ENCODE measurements at regions not wholly inside any gene's neighbourhood (a gene's known extent, or its start where the extent isn't known, plus 50 kb on each side); places are given as distances from the start of the nearest gene placed in this dataset.

GRCh38 chr3:34531156-34531555, 732.7 kb downstream of the PDCD6IP start:
- no peaks in the 10 kb centered on the region for H3K4me1 Mint-ChIP-seq
- Histone ChIP-seq H2AFZ (ENCODE audit: insufficient read depth, low read depth, low read length, poor library complexity, severe bottlenecking) (no peak overlapping the region), H4K20me1 (ENCODE audit: control insufficient read depth, insufficient read depth, low read length, poor library complexity, severe bottlenecking) (no peaks in the 10 kb centered on the region), H3K27ac (ENCODE audit: low read length in 2 of 2) (no peak overlapping the region), H3K4me2 (replicated peaks; ENCODE audit: low read depth, low read length, poor library complexity, severe bottlenecking) (no peak overlapping the region), H3K9me3 (ENCODE audit: control extremely low read depth in 1 of 3, control insufficient read depth in 2 of 3, insufficient read depth in 1 of 3, low read length in 2 of 3) (no peaks in the 10 kb centered on the region), H3K4me3 (ENCODE audit: control extremely low read depth in 1 of 5, extremely low read depth in 1 of 5, insufficient read depth in 1 of 5, low read depth in 2 of 5, low read length in 4 of 5) (no peak overlapping the region), H3K9ac (ENCODE audit: low read length) (no peak overlapping the region), H3K27me3 (replicated peaks in 1 of 4; ENCODE audit: control extremely low read depth in 1 of 4, control insufficient read depth in 3 of 4, insufficient read depth in 4 of 4, low read length in 3 of 4) (no peaks in the 10 kb centered on the region), H3K79me2 (ENCODE audit: control insufficient read depth, insufficient read depth, low read length) (no peaks in the 10 kb centered on the region), H3K36me3 (replicated peaks in 1 of 2; ENCODE audit: control extremely low read depth in 1 of 2, control insufficient read depth in 1 of 2, extremely low read depth in 1 of 2, insufficient read depth in 2 of 2, low read length in 1 of 2) (no peaks in the 10 kb centered on the region), H3K4me1 (ENCODE audit: control insufficient read depth in 2 of 2, insufficient read depth in 2 of 2, low read length in 2 of 2) (no peaks in the 10 kb centered on the region)
- 85% methylated on average over 2 of the region's 5 CpGs for WGBS (ENCODE audit: insufficient coverage)
- no peak overlapping the region for H3K27ac Mint-ChIP-seq
- intact Hi-C loops (cut with micrococcal nuclease), result no loop called here
- no peak for DNase-seq
- H3K9me3 Mint-ChIP-seq (ENCODE audit: insufficient read depth), result no peaks in the 10 kb centered on the region
- ChIA-PET POLR2A (no interaction called here), CTCF (no interaction called here)
- no peak for TF ChIP-seq EZH2 (IDR thresholded peaks at IDR 0.05; ENCODE audit: borderline replicate concordance, insufficient read depth, low read depth, low read length, poor library complexity, severe bottlenecking)
- no peak for TF ChIP-seq CTCF (IDR thresholded peaks at IDR 0.05)
- no peak overlapping the region for H3K4me3 Mint-ChIP-seq
- no peaks in the 10 kb centered on the region for H3K27me3 Mint-ChIP-seq
- ATAC-seq (ENCODE audit: low read depth), result no peak

DNA sequence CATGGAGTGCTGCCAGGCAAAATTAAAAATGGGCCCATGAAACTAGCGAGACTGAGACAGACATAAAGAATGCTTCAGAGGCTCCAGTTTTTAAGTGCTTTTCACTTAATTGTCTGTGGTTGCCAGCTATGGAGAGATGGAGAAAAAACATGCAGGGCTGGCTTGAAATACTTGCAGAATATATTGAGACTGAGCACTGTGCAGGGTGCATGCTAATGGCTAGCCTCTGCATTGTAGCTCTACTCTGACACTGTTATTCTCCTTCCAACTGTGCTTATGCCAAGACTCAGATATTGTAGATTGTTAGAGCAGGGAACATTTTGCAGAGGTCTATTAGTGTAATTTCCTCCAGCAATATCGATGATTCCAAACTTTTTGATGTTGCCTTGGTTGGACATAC, 735.0 kb downstream of the PDCD6IP start:
- TF ChIP-seq CTCF (IDR thresholded peaks at IDR 0.05) (no peak), EZH2 (IDR thresholded peaks at IDR 0.05; ENCODE audit: borderline replicate concordance, insufficient read depth, low read depth, low read length, poor library complexity, severe bottlenecking) (no peak)
- intact Hi-C loops (cut with micrococcal nuclease), result no loop called here
- Mint-ChIP-seq H3K4me1 (no peaks in the 10 kb centered on the region), H3K27ac (no peak overlapping the region), H3K27me3 (no peaks in the 10 kb centered on the region), H3K9me3 (ENCODE audit: insufficient read depth) (no peaks in the 10 kb centered on the region), H3K4me3 (no peak overlapping the region)
- no peak overlapping the region for H3K9ac ChIP-seq (ENCODE audit: low read length)
- no peak overlapping the region for H3K4me2 ChIP-seq (replicated peaks; ENCODE audit: low read depth, low read length, poor library complexity, severe bottlenecking)
- WGBS (ENCODE audit: insufficient coverage), result 100% methylated on average over 1 of the region's 2 CpGs
- no peak overlapping the region for H3K4me3 ChIP-seq (ENCODE audit: control extremely low read depth in 1 of 5, extremely low read depth in 1 of 5, insufficient read depth in 1 of 5, low read depth in 2 of 5, low read length in 4 of 5)
- no peak overlapping the region for H2AFZ ChIP-seq (ENCODE audit: insufficient read depth, low read depth, low read length, poor library complexity, severe bottlenecking)
- no peak overlapping the region for H3K27ac ChIP-seq (ENCODE audit: low read length in 2 of 2)
- CTCF ChIA-PET, result no interaction called here
- H4K20me1 ChIP-seq (ENCODE audit: control insufficient read depth, insufficient read depth, low read length, poor library complexity, severe bottlenecking), result no peaks in the 10 kb centered on the region
- H3K9me3 ChIP-seq (ENCODE audit: control extremely low read depth in 1 of 3, control insufficient read depth in 2 of 3, insufficient read depth in 1 of 3, low read length in 2 of 3), result no peaks in the 10 kb centered on the region
- POLR2A ChIA-PET, result no interaction called here
- H3K36me3 ChIP-seq (replicated peaks in 1 of 2; ENCODE audit: control extremely low read depth in 1 of 2, control insufficient read depth in 1 of 2, extremely low read depth in 1 of 2, insufficient read depth in 2 of 2, low read length in 1 of 2), result no peaks in the 10 kb centered on the region
- no peaks in the 10 kb centered on the region for H3K27me3 ChIP-seq (replicated peaks in 1 of 4; ENCODE audit: control extremely low read depth in 1 of 4, control insufficient read depth in 3 of 4, insufficient read depth in 4 of 4, low read length in 3 of 4)
- DNase-seq, result no peak
- no peaks in the 10 kb centered on the region for H3K4me1 ChIP-seq (ENCODE audit: control insufficient read depth in 2 of 2, insufficient read depth in 2 of 2, low read length in 2 of 2)
- no peak for ATAC-seq (ENCODE audit: low read depth)
- H3K79me2 ChIP-seq (ENCODE audit: control insufficient read depth, insufficient read depth, low read length), result no peaks in the 10 kb centered on the region
